ENCODE measurements at regions not wholly inside any gene's neighbourhood (a gene's known extent, or its start where the extent isn't known, plus 50 kb on each side); places are given as distances from the start of the nearest gene placed in this dataset.
A peak's percentile ranks its signal among the peaks of the same experiment; 100 is the strongest.

DNA sequence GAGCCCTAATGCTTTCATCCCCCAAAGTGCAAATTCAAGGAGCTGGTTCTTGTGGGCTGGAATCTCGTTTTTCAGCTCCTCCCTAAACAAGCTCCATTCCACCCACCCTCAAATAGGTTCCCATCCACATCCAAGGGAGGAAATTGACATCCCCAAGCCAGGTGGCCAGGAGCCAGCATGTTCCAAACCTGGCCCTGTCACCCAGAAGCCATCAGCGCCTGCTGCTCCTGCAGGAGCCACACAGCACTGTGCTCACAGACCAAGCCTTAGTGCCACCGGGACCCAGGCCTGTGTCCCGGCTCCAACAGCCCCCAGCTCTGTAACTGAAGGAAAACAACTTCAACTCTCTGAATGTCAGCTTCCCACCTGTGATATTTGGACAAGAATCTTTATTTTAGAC lies 263.6 kb downstream of the UACA start:
- TF ChIP-seq, protein P1, sequence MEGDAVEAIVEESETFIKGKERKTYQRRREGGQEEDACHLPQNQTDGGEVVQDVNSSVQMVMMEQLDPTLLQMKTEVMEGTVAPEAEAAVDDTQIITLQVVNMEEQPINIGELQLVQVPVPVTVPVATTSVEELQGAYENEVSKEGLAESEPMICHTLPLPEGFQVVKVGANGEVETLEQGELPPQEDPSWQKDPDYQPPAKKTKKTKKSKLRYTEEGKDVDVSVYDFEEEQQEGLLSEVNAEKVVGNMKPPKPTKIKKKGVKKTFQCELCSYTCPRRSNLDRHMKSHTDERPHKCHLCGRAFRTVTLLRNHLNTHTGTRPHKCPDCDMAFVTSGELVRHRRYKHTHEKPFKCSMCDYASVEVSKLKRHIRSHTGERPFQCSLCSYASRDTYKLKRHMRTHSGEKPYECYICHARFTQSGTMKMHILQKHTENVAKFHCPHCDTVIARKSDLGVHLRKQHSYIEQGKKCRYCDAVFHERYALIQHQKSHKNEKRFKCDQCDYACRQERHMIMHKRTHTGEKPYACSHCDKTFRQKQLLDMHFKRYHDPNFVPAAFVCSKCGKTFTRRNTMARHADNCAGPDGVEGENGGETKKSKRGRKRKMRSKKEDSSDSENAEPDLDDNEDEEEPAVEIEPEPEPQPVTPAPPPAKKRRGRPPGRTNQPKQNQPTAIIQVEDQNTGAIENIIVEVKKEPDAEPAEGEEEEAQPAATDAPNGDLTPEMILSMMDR (IDR thresholded peaks at IDR 0.05; ENCODE audit: extremely low read depth, missing control alignments) = no peak
- no peak for DNase-seq (ENCODE audit: low spot score)

DNA sequence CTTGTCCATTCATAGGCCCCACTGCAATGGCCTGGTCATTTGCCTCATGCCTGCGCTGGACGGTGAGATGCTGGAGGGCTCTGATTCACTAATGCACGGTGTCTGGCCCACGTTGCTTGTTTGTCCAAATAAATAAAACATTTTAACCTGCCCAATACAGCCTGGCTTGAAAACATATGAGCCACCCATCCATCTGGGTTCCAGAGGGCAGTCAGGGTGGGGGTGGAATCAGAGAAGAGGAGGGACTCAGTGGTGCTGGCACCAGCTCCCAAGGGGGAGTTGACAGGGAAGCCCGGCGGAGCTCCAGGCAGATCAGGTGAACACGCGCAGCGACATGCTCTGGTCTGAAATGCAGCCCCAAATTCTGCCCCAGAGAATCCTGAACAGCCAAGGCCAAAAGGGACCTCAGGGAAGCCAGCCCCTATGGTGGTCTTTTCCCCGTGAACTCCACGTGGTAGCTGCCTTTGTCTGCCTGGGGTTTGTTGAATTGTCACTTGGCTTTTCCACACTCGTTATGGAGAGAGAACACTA lies 265.2 kb downstream of the UACA start:
- no peak for DNase-seq (ENCODE audit: low spot score)
- TF ChIP-seq, protein P1 (IDR thresholded peaks at IDR 0.05; ENCODE audit: extremely low read depth, missing control alignments) = no peak

DNA sequence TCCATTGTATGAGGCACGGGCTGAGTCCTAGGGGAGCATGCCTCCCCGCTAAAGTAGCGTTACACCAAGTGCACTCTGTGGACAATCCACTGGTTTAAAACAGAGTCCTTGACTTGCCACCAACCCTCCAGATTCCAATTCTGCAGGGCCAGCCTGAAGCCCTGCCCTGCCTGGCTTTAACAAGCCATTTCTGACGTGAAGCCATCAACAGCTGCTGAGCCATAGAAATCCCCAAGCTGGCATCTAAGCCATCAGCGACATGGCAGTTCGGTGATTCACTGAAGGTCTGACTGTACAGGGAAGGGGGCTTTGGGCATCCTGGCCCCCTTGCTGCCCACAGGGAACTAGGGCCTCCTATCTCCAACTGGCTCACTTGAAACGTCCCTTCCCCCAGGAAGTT lies 265.7 kb downstream of the UACA start:
- TF ChIP-seq, protein P1 (IDR thresholded peaks at IDR 0.05; ENCODE audit: extremely low read depth, missing control alignments) = no peak
- DNase-seq (ENCODE audit: low spot score) = no peak

DNA sequence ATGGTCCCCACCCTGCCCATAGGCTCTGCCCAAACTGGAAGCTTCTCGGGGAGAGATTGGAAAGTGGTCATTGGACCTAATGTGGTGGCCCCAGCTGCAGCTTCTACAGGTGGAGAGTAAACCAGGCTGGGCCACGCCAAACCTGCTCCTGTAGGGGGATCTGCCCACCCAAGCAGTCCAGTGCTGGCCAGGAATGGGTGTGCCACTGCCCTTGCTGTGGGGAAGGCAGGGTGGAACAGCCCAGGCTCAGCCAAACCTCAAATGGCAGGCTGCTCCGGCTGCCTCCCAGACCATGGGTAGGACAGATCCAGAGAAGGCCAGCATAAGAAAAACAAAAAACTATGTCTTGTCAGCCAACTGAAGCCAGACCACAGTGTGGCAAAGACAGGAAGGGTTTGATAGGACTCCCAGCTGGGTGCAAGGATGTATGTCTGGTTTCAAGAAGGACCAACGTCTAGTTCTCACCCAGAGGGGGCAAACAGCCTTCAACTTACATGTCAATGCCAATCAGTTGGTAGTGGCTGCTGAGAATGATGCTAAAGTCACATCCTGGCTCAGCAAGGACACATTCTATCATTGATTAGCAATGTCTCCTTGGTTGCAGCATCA lies 267.3 kb downstream of the UACA start:
- DNase-seq (ENCODE audit: low spot score) = no peak
- TF ChIP-seq, protein P1 (IDR thresholded peaks at IDR 0.05; ENCODE audit: extremely low read depth, missing control alignments) = no peak

DNA sequence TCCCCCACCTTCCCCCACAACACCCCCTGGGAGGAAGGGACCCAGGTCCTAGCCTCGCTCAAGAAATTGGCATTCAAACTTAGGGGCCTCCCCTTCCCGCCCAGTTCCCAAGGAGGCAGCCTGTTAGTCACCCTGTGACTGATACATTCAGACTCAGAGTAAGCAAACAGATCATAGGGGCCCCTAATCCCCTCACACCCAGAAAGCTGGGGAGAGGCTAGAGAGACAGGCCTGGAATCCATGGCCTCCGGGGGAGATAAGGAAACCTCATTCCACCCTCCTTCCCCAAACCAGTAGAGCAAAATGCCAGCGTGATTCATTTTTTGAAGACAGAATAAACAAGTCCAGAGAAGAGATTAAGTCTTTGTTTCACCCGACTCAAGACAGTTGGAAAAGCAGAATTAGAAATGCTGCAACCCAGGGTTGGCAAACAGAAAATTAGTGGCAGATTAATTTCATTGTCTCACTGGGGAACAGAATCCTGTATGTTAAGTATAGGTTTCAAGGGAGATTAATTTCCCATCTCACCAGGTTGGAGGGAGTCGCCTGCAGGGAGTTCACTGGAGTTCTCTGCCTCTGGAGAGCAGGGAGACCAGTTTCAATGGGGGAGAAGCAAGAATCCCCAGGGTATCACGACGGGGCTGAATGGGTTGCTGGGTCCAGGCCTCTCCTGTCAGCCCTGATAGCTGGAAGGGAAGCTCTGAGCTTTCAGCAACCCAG lies 268.3 kb downstream of the UACA start:
- DNase-seq (ENCODE audit: low spot score) = peak; percentile 39
- TF ChIP-seq, protein P1 (IDR thresholded peaks at IDR 0.05; ENCODE audit: extremely low read depth, missing control alignments) = no peak

DNA sequence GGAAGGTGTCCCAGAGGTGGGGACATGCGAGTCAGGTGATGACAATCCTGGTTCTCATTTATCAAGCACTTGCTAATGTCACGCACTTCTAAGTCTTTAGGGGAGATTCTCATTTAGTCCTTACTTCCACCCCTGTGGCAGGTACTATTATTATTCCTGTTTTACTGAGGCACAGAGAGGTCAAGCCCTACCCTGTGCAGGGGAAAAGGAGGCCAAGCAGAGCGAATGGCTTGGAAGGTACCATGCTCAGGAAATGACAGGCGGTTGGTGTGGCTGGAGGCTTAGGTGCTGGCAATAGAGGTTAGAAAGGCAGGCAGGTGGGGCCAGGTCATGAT lies 268.9 kb downstream of the UACA start:
- no peak for DNase-seq (ENCODE audit: low spot score)
- TF ChIP-seq, protein P1 (IDR thresholded peaks at IDR 0.05; ENCODE audit: extremely low read depth, missing control alignments) = no peak

DNA sequence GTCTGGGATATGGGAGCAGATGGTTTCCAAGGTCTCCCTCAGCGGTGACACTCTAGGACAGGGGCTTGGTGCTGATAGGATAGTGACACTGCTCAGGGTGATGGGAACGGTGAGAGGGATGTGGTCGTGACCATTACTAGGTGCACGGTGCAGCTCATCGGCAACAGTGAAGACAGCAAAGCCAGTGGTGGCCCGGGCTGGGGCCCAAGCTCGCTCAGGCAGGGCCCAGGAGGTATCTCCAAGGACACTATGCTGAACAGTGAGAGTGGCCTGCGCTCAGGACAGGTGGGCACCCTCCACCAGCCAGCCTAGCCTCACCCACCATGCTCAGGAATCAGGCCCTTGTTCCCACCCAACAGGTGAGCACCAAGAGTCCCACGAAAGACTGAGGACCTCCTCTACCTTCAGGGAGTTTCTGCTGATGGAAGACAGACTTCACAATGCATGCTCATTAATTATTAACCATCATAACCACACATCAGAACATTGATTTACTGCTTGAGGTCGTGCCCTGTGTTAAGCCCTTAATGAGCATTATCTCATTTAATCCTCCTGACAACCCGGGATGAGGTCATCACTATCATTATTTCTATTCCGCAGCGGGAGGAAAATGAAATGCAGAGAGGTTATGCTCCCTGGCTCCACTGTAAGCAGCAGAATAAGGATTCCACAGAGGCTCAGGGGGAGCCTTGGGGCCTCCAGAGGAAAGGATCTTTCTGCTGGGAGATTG lies 269.4 kb downstream of the UACA start:
- peak; percentile 23 for DNase-seq (ENCODE audit: low spot score)
- TF ChIP-seq, protein P1 (IDR thresholded peaks at IDR 0.05; ENCODE audit: extremely low read depth, missing control alignments) = no peak
